SKM-1 treated with dmso at 0.1 percent for 144 hours (cell line): ENCODE measurements at regions not wholly inside any gene's neighbourhood (a gene's known extent, or its start where the extent isn't known, plus 50 kb on each side); places are given as distances from the start of the nearest gene placed in this dataset.
"Not testable (repeated sequence)": the region's sequence is repeated elsewhere in the genome, so short reads cannot be mapped to it uniquely, and the experiment has no call there.

Experiments used
- DNase-seq: peaks from one replicate; lab custom pipeline; 2025; ENCODE audit not compliant: unreplicated experiment; lab: John Stamatoyannopoulos, UW

GRCh38 chr7:82701949-82702348, 258.4 kb upstream of the CACNA2D1 start:
- DNase-seq = no peak

DNA sequence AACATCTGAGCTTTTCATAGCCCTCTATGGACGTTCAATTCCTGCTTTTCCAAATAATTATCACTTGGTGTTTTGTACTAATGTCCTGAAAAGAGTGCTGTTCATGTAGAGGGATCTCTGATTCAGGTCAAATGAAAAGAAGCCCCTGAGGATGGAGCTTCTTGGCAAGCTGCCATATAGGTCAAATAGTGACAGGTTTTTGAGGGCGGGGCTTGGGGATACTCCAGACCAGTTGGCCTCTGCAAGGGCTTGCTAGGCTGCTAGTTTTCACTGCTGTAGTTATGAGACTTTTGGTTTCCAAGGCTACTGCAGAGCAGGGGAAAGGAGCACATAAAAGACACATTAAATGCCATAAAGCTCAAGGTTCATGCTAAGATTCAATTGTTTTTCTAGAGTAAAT, 257.2 kb upstream of the CACNA2D1 start:
- no peak for DNase-seq

DNA sequence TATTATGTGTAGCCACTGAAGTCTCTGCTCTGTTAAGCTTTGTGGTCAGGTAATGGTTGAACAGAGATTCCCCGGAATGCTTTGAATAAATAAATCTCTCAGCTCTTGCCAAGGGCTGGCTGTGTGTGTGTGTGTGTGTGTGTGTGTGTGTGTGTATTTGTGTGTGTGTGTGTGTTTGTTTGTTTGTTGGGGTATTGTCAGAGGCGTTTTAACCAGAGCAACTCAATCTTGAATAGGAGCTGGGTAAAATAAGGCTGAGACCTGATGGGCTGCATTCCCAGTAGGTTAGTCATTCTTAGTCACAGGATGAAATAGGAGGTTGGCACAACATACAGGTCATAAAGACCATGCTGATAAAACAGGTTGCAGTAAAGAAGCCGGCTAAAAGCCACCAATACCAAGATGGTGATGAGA, 256.2 kb upstream of the CACNA2D1 start:
- no peak for DNase-seq

DNA sequence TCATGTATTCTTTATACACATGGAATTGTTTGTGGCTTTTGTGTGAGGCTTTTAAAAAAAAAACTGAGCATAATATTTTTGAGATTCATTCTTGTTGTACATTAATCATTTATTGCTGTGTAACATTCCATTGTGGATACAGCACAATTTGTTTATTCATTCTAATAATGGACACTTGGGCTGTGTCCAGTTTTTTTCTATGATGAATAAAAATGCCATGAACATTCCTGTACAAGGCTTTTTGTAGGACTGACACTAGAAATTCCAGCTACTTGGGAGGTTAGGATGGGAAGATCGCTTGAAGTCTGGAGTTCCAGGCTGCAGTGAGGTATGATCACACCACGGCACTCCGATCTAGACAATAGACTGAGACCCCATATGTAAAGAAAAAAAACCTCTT, 254.3 kb upstream of the CACNA2D1 start:
- no peak for DNase-seq

GRCh38 chr7:82696631-82697030, 253.1 kb upstream of the CACNA2D1 start:
- DNase-seq = no peak

- no peak for DNase-seq
Observed at GRCh38 chr7:82694022-82694421, 250.4 kb upstream of the CACNA2D1 start.

DNA sequence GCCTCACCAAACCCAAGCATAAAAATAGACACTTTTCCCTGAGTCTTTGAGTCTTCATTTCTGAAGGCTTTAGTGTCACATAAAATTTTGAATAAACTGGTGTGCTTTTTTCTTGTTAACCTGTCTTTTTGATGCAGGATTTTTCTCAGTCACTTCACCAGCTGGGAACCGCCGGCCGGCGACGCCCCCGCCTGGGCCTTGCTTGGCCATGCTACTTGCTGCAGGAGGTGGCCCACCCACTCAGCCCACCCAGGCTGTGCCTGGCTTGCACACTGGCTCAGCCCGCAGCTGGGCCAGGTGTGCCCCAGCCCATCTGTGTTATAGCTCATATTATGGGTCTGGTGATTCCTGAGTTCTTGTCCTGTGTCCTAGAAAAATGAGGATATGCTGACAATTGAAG, 247.4 kb upstream of the CACNA2D1 start:
- no peak for DNase-seq

DNA sequence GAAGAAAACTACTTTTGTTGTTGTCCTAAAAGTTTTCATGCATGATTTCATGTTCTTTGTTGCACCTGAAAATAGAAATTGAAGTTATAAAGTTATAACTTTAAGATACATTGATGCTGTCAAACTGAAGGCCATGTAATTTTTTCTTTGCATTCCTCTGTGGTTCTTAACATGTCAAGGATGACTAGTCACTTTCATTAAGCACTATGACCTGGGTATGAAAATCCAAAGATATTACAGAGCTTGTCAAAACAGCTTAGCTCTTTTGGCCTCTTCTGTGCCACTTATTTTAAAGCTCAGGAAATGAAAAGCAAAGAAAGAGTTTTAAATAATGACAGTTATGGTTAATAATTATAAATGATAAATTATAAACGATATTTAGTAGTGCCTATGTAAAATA, 241.6 kb upstream of the CACNA2D1 start:
- no peak for DNase-seq

DNA sequence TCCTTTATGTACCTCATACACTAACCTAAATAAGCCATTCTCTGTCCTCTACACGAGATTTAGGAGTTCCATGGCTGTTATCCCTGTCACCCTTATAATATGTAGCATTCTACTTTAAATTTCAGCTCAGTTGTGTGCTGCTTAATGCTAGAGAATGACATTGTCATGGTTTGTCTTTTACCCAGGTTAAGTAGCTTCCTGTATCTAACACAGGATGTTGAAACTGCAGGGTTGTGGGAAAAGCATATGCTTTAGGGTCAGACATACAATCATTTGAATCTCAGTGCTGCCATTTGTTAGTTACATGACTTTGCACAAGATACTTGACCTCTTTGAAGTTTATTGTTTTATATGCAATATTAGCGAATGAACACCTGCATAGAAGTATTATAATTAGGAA, 235.1 kb upstream of the CACNA2D1 start:
- no peak for DNase-seq

DNA sequence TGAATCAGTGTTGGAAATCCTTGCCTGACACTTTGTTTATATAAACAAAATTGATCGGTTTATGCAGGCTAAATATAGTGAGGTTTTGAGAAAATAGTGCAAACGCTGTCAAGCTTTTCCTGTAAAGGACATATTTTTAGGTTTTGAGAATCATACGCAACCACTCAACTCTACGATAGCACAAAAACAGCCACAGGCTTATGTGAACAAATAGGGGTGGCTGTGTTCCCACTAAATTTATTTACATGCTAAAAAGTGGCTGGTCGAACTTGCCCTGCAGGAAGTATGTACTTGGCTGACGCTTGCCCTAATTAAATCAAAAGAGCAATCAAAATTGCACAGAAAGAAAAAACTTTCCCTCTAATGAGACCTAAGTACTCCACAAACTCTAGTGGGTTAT, 234.7 kb upstream of the CACNA2D1 start:
- DNase-seq = no peak

DNA sequence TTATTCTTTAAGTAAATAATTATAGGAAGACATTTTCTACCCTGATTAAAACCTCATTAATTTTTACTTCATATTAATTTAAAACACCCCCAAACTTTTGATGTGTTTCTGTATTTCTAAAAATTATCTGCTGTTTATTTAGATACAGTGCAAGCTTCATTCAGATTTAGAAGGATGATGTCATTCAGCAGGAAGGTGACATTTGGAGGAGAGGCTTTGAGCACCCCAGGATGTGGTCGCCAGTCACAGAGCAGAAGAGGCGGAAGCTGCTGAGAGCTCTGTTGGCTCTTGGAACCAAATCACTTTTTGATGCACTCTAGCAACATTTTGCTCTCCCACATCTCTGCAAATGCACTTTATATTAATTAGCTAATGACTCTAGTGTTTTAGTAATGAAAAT, 233.9 kb upstream of the CACNA2D1 start:
- no peak for DNase-seq

DNA sequence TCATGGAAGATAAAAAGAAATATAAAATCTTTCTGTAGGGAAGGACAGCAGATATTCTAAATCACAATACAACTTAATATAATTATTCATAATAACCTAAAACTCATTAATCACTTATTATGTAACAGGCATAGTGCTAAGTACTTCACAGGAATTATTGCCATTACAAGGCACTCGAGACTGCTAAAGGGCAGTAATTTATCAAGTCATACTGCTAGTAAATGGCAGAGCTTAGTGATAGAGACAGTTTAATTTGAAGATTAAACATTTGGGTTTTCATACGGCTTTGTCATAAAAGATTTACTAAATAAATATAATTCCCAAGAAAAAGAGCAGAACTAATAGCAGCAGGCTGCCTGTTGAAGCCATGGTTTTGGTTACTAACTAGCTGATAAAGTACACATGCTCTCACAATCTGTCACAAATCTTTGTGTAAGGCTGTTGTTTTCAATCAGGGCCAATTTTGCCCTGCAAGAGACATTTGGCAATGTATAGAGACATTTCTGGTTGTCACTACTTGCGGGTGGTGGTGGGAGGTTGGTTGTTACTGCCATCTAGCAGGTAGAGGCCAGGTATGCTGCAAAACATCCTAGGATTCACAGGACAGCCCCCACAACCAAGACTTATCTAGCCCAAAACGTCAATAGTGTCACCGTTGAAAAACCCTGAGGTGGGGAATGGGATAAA, 233.3 kb upstream of the CACNA2D1 start:
- no peak for DNase-seq

DNA sequence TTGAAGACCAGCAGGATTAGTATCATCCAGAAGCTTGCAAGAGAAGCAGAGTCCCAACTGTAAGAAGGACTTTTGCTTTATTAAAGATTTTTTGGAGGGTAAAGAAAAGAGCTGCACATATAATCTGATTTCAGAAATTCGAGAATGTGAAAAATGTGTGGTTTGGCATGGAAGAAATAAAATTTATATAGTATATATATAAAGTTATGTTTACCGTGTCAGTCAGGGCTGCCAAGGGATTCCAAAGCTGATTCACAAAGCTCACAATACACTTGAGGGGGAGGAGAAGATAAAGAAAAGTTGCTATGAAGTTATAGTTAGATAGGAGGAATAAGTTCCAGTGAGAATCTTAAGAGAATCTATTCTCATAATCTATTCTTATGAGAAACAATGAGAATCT, 231.8 kb upstream of the CACNA2D1 start:
- no peak for DNase-seq

DNA sequence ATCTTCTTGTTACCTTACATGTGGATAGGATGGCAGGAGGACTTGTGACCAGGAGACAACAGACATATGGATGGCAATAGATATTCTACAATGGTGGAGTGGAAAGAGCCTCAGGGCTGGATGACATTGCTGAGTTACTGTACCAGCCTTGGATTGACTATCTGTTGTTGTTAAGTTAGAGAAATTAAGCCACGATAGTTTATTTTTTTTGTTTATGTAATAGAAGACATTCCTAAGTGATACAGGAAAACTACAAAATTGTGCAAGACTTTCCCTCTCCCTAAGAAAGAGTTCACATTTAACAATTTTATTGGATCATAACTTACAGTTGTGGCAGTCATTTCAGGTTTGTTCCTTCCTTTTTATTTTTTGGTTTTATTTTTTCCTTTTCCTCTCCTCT, 230.7 kb upstream of the CACNA2D1 start:
- no peak for DNase-seq

DNA sequence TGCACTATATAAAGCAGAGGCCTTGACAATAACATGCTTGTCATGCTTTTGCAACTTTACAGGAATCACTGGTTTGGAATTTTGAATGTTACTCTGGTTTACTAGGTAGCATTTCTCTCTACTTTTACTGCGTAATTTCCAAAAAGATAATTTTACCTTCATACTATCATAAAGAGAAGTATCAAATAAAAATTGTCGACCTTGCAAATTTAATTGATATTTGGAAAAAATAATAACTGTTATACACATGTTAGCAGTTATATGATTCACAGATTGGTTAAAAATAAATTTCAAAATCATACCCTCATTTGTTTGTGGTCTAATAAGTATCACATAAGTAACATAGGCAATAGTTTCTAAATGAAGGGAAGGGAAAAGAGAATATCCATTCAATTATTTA, 228.5 kb upstream of the CACNA2D1 start:
- no peak for DNase-seq

- no peak for DNase-seq
Observed at GRCh38 chr7:82669141-82669540, 225.6 kb upstream of the CACNA2D1 start.

DNA sequence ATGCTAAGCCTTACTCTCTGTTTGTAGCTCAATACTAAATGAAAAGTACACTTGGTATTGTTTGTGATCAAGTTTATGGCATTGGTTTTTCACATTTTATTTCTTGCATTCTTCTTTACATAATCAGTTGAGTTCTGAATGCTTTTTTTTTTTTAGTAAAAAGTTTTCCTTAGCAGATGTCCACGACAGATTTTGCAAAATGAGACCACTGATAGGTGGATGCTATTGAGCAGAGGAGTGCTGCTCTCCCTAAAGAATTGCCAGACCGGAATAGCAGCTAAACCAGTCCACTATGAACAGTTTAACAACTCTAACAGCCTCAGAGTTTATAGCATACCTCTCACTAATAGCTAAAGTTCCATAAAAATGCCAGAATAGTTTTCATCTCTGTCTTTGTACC, 225.1 kb upstream of the CACNA2D1 start:
- no peak for DNase-seq

- DNase-seq = no peak
Observed at GRCh38 chr7:82665966-82666507, 222.5 kb upstream of the CACNA2D1 start.

DNA sequence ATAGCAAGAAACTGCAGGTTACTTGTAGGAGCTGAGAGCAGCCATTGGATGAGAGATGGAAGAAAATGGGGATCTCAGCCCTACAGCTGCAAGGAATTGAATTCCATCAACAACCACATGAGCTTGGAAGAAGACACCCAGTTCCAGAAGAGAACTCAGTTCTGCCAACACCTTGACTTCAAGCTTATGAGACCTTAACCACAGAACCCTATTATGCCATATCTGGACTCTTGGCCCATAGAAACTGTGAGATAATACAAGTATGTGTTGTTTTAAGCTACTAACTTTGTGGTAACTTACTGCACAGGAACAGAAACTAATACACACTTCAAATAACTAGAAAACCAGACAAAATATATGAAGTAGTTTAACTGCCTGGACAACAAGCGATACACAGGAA, 212.4 kb upstream of the CACNA2D1 start:
- DNase-seq = no peak

DNA sequence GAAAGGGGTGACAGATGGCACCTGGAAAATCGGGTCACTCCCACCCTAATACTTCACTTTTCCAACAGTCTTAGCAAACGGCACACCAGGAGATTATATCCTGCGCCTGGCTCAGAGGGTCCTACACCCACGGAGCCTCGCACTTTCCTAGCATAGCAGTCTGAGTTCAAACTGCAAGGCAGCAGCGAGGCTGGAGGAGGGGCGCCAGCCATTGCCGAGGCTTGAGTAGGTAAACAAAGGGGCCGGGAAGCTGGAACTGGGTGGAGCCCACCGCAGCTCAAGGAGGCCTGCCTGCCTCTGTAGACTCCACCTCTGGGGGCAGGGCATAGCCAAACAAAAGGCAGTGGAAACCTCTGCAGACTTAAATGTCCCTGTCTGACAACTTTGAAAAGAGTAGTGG, 206.5 kb upstream of the CACNA2D1 start:
- DNase-seq = not testable (repeated sequence)

GRCh38 chr7:82633592-82633991, 190.0 kb upstream of the CACNA2D1 start:
- no peak for DNase-seq

GRCh38 chr7:82631998-82632397, 188.4 kb upstream of the CACNA2D1 start:
- DNase-seq = no peak

DNA sequence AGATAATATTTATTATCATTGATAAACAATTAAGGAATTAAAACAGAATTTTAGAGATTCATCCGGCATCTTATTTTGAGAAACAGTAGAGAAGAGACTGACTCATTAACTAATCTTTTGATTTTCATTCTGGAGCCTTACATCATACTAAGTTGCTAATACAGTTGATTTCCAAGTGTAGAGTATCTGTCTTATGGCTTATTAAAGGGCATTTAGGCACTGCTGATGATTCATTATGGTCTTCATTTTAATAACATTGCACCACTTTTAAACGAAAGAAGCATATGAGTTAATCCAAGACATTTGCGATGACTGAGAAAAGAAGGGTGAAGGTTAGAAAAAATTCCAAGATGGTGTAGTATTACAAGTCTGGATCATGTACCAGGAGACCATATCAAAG, 186.0 kb upstream of the CACNA2D1 start:
- DNase-seq = no peak
